ENCODE measurements at regions not wholly inside any gene's neighbourhood (a gene's known extent, or its start where the extent isn't known, plus 50 kb on each side); places are given as distances from the start of the nearest gene placed in this dataset.
"Not testable (repeated sequence)": the region's sequence is repeated elsewhere in the genome, so short reads cannot be mapped to it uniquely, and the experiment has no call there.

GRCh38 chr4:174175836-174176235 lies 107.6 kb downstream of the FBXO8 start:
- TF ChIP-seq POLR2A, CTCF (IDR thresholded peaks at IDR 0.05): not testable (repeated sequence)
